HG02759 (cell line): ENCODE measurements at regions not wholly inside any gene's neighbourhood (a gene's known extent, or its start where the extent isn't known, plus 50 kb on each side); places are given as distances from the start of the nearest gene placed in this dataset.

Experiments used
- ATAC-seq: cut with Tn5 transposase; IDR thresholded peaks from one replicate; pipeline ENCODE4 v1.9.1; 2021; ENCODE audit warnings: mild to moderate bottlenecking, moderate library complexity; ENCODE audit not compliant: unreplicated experiment

DNA sequence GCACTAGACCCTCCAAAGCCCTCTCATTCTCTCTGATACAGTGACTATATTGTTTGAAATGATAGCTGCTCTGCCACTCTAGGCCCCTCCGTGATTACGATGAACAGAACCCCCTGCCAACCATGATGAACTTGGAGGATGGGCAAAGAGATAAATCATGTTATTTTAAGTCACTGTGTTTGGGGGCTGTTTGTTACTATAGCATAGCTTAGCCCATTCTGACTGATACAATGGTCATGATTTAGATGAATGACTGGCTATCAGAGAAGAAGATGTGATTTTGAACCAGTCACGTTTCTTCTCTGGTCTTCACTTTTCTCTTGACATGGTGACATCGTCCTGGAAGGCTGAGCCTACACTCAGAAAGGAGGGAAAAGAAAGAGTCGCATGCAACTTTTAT lies 95.4 kb upstream of the HABP2 start:
- no peak for ATAC-seq

DNA sequence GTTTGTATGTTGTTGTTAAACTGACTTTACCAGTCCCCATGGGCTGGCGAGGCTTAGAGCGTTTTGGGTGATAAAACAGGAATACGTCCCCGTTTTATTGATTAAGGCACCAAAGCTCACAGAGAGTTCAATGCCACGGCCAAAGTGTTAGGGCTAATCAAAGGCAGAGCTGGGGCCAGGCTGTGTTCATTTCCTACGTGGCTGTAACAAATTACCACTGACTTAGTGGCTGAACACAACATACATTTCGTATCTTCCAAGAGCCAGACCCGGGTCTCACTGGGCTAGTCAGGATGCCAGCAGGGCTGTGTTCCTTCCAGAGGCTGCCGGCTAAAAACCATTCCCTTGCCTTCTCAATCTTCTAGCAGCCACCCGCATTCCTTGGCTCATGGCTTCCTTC lies 94.4 kb upstream of the HABP2 start:
- no peak for ATAC-seq

DNA sequence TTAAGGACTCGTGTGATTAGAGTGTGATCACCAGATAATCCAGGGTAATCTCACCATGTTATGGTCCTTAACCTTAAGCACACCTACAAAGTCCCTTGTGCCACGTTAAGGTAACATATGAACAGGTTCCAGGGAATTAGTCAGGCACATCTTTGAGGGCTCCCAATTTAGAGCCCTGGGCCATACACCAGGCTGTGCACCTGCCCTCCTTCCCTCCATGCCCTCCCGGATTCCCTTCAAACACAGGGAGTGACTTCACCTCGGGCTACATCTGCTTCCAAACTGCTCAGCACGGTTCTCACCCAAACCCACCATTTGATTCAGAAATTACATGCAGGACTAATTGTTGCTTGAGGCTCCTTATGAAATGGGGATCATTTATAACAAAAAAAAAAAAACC lies 93.9 kb upstream of the HABP2 start:
- no peak for ATAC-seq

DNA sequence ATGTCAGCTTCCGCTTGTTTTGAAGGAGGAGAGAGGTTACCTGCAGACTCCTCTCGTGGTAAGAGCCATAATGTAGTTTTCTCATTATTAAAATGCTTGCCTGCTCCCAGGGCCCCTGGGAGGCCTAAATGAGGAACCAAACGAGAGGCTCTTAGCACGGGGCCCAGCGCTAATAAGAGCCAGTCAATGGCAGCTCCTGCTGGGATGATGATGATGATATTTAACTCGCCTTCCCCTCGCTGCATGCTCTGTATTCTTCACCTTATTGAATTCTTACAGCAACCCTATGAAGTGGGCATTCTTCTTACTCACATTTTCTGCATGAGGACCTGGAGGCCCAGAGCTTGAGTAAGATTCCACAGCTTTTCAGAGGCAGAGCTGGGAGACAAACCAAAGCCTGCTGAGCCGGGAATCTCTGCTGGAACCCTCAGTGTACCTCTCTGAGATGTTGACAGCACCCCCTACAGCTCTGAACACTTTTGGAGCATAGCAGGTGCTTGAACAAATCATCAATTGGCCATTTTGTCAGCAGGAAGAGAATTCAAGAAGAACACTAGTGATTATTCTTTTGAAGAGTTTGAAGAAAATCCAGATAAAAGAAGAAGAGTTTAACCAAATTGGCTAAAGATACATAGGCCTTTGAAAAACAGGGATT lies 93.1 kb upstream of the HABP2 start:
- ATAC-seq: no peak

DNA sequence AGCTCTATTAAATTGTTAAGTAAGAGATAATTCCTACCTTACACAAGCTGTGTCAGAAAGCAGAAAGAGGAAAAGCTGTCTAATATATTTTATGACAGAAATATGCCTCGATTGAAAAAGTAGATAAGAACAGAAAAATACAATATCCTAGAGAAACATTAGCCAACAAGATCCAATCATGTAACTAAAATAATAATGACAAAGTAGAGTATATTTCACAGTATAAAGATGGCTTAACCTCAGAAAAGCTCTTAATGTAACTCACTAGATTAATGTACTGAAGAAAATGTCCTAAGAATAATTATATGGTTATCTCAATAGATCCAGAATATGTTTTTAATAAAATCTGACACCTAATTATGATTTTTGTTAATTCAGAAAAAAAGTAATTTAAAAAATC lies 89.8 kb upstream of the HABP2 start:
- no peak for ATAC-seq

DNA sequence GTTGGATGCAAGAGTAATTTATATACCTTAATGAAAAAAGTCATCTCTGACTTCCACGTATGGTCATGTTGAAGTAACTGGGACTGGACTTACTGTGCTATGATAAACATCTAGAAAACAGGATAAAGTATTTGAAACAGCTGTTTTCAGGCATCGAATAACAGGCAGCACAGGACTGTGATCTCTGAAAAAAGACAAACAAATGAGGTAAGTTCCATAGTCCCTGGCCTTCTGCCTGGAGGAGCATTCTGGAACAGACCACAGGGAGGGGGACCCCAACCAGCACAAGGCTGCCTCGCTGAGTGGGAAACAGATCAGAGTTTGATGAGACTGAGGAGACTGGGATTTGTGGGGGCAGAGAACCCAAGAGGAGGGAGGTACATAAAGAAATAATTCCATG lies 89.1 kb upstream of the HABP2 start:
- ATAC-seq: no peak

DNA sequence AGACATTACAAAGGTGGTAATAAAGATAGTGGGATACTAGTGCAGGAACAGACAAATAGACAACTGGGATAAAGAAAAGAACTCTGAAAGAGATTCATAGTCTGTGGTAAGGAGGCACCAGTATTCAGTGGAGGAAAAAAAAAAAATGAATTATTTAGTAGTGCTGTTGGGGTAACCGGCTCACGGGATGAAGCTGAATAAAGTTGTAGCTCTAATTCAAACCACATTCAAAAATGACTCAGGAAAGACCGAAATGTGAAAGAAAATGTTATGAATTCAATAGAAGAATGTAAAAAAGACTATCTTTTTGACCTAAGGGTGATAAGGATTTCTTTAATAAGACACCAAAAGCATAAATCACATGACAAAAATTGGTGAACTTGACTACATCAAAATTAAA lies 83.1 kb upstream of the HABP2 start:
- no peak for ATAC-seq

DNA sequence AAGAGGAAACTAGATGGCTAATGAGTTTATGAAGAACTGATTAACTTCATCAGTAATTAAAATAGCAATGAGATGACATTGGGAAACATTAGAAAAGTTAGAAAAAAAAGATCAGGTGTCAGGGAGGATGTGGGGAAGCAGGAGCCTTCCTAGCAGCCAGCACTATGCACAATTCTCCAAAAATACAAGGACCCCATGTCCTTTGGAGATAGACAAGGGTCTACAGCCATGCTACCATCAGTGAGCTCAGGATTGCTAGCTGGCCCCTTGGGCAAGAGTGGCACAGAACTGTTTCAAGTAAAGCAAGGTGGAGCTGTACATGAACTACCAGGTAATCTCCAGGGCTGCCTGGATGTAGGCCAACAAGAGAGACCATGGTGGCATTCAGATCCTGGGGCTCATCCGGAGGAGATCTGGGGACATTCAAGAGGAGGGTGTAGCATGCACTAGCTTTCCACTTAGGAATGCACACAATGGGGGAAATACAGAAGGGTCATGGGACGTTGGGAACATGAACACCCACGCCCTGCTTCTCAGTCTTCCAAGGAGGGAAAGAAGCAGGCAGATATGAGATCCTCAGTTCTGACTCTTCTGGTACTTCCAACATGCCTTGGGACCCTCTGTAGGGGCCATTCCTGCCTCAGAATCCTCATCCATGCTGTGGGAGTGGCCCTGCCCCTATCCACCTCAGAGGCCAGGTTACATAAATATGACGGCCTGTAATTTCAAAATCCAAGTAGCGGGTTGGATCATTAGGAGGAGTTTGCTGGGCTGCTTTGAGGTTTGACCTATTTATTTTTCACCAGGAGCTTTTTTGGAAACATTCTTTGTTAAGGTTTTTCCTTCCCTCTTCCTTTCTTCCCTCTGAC lies 82.2 kb upstream of the HABP2 start:
- ATAC-seq: no peak

DNA sequence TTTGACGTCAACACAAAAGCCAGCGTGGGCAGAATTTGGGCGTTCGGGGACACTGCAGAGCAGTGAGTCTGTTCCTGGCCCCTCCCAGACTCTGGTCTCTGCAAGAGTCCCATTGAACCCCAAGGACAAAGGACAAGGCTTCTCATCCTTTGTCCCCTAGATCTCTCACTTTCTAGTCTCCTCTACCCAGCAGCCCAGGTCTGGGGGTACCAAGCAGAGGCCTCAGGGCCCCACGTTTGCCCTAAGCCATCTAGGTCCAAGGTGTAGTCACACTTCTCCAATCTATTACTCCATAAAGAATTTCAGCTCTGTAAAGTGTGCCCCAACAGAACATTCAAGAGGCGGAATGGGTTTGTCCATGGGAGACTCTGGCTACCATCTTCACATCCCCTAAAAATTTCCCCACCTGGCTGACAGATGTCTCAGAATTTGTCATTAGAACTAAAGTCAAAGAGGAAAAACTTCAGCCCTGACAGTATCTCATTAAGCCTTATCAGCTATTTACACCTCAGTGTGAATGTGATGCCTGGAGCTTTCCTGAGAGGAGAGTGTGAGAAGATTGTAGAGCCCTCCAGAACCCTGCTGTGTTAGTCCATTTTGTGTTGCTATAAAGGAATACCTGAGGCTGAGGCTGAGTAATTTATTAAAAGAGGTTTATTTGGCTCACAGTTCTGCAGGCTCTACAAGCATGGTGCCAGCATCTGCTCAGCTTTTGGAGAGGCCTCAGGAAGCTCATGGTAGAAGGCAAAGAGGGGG lies 81.4 kb upstream of the HABP2 start:
- ATAC-seq: no peak

DNA sequence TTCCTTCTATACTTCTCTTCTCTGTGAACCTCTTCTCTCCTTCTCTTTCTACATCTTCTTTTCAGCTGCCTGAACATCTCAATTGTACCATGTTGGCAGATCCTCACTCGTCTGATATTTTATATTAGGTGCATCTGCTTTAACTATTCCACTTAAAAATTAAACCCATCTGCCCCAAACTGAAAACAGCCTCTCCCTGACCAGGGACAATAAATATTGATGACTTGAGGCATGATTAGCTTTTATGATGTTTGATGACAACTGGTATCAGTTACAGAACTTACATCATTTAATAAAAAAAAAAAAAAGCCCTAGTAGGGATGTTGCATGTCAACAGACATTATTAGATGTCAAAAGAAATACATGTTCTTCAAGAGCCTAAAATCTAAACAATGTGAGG lies 79.8 kb upstream of the HABP2 start:
- no peak for ATAC-seq

DNA sequence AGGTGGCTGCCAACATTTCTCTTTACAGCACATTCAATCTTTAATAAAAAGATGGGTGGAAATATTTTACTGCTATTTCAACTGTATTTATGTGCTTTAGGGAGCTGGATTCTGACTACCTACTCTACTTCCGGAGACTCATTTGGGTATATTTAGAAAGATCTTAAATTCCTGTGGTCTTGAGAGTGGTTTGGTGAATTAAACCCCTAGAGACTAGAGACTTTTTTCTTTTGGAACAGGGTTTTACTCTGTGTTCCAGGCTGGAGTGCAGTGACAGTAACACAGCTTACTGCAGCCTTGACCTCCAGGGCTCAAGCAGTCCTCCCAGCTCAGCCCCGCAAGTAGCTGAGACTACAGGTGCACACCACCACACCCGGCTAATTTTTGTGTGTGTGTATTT lies 79.0 kb upstream of the HABP2 start:
- no peak for ATAC-seq

DNA sequence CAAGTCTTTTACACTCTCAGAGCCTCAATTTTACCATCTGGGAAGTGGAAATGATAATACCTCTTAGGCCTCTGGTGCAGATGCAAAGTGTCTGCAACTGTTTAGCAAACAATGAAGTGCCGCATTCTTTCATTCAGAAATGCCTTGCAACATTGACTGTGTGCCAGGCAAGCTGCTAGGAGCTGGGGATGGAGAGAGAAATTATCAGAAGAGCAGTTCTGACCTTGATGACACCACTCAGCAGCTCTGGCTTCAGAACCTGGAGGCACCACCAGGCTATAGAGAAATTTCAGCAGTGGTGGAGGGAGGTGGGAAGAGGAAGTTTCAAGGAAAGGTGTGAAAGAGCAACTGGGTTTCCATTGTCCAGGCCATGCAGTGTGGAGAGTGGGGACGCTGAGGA lies 78.1 kb upstream of the HABP2 start:
- no peak for ATAC-seq

DNA sequence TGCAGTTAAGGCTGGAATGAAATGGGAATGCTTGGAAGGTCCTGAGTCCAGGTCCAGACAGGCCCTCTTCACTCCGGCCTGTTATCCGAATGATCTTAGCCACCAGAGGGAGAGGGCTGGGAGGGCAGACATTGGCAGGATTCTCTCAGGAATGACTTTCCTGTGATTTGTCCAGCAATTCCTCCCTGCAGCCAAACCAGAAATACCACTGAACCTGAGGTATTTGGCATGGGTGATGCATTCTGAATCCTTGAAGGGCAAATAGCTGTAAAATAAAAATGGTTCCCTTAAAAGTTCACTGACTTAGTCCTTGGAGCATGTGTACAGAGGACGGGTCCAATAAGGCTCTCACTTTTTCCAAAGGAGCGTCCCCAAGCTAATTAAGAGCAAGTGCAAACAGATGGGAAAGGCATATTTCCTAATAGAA lies 77.5 kb upstream of the HABP2 start:
- ATAC-seq: no peak

DNA sequence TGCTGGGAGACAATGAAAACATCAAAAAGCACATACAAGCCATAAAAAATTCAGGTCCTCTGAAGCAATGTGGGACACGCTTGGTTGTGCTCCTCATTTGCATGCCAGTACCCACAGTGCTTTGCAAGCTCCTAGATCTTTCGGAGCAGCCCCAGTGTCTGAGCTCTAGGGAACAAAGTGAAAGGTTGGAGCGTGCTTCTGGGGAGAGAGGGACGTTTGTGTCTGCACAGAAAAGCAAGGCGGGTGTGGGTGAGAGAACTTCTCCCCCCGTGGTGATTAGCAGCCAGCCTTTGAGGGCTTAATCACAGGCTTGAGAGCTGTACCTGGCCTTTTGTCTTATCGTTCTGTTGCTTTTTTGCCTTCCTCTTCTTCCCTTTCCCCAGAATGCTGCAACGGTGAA lies 76.7 kb upstream of the HABP2 start:
- ATAC-seq: no peak

DNA sequence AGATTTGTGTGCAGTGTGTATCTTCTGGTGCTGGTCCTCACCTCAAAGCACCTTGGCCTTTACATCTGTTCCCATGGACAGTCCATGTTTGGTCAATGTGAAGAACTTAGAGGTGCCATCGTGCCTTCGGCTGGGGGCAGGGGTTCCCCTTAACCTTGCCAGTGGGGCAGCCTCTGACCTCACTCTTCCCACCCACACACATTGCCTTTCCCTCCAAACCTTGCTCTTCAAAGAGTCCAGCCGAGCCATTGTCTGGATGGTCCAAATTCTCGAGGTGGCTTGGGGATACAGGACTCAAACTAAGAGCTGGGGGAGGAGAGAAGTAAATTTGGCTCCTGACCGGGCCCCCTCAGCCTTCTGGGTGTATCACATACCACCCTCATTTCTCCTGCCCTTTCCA lies 76.2 kb upstream of the HABP2 start:
- ATAC-seq: no peak

DNA sequence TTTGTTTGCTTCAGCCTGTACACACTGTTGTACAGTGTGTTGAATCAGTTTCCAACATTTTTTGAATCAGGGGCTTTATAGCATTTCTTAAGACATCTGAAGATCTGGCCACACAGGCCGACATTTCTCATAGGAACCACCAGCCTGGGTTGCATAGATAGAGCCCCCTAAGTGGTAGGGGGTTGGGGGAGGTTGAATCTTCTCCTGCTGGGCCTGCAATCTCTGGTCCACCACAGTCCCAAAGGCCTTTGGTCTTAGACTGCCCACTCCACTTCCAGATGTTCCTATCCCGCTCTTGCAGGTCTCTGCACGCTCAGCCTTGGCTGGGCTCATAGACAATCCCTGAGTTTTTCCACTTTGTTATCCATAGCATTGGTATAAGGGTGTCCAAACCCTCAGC lies 75.4 kb upstream of the HABP2 start:
- no peak for ATAC-seq

DNA sequence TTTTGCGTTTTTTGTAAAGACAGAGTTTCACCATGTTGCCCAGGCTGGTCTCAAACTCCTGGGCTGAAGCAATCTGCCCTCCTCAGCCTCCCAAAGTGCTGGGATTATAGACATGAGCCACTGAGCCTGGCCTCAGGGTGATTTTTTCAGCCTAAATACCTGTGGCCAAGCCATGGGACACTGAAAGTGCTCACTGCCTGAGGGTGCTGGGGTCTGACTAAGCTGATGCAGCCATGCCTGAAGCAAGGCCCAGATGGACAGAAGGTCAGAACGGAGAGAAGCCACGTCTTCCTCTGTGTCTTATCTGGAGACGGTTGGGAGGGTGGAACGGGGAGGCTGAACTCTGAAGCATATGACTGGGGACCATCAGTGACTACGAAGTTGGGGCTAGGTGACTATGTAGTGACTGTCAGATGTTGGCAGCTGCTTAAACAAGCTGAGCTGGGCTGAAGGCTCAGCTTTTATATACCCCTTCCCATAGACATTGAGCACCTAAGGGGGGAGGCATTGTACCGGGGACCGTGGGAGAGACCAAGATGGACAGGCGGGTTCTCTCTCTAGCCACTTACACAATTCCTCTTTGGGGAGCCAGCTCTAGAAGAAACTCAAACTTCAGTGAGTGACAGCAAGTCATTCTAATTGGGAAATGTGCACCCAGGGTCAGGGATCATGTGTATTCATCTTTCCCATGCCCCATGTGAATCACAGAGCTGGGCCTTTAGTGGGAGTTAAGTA lies 73.3 kb upstream of the HABP2 start:
- no peak for ATAC-seq

DNA sequence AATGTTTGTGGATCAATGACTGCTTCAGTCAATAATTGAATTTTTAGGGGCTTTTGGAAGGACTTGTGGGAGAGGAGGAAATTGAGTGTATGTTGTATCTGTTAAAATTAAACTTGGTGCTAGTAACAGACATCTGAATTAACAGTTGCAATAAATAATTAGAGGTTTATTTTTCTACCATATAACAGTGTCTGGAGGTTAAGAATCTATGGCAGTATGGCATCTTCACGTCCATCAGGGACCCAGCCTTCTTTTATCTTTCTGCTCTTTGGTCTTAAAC lies 72.8 kb upstream of the HABP2 start:
- ATAC-seq: no peak

DNA sequence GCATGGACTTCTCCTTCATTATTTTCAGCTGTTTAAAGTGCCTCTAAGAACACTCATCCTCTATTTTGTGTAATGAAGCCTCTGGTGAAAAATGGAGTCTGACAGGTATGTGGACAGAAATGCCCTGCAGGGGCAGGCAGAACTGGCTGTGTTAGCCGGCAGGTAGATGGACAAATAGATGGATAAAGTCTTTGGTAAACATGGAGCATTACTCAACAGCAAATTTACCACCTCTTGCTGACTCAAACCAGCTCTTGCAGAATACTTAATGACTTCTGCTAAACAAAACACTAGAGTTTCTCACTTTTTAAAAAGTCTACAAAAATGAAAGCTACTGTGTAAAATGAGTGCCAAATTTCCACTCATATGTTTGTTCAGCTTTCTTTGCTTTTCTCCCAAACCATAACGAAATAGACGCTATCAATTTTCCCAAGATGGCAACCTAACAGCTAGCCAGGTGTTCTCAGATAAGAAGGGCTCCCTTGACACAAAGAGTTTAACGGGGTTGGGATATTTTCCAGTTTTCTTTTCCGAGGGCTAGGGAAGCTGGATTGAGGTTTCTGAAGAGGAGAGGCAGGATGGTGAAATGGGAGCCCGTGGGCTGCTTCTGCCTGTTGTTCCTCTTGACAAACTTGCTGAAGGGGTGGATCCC lies 71.9 kb upstream of the HABP2 start:
- ATAC-seq: no peak

DNA sequence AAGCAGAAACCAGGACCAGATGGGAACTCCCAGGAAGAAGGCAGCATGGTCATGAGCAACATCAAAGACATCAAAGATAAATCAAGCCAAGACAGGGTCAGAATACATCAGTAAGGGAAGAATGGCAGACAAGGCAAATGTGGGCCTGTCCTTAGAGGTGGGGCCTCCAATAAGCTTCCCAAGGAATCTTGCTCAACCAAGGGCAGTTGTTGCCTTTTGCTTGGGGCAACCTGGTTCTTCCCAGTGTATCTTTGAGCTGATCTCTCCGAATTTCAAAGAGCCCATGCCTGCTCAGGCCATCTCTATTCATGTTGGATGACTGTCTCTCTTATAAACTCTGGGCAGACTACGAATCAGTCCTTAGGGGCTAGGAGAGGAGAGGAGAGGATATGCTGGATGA lies 68.4 kb upstream of the HABP2 start:
- no peak for ATAC-seq

DNA sequence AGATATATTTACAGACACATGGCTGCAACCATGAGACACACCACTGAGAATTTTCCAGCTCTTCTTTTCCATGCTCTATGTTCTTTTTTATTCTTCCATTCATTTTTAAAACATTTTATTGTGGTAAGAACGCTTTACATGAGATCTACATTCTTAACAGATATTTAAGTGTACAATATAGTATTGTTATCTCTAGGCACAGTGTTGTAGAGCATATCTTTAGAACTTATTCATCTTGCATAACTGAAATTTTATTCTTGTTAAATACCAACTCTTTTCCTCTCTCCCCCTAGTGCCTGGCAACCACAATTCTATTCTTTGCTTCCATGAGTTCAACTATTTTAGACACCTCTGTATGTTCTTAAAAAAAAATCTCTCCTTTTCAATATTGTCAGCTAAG lies 67.1 kb upstream of the HABP2 start:
- ATAC-seq: no peak
